ENCODE measurements at regions not wholly inside any gene's neighbourhood (a gene's known extent, or its start where the extent isn't known, plus 50 kb on each side); places are given as distances from the start of the nearest gene placed in this dataset.

DNA sequence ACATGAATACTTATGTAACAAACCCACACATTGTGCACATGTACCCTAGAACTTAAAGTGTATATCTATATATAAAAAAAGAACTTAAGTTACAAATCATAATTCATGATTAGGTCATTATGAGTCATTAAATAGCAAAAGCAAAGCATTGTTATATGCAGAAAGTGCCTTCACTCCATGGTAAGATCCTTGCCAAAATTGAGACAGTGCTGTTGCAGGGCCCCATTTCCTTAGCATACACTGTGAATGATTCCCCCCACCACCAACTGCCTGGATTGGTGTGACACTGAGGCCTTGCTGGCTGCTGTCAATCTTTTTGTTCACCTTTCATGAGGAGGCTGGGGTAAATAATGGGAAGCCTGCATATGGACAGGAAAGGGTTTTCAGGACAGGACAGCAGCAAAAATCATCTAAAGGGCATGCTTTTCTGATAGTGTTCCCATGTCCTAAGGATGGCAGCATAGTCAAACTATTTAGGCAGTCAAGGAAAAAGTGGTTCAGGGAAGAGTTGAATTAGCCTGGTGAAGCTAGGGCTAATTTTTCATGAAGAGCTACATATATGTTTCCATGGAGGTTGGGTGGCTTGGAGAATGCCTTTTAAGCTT is 188.2 kb upstream of the ASCC3 start:
- TF ChIP-seq GATA2 (IDR thresholded peaks at IDR 0.05; ENCODE audit: low read depth, low read length), result no peak
- no peak for TF ChIP-seq GATA3 (IDR thresholded peaks at IDR 0.05; ENCODE audit: low read depth, low read length)

All from SH-SY5Y (cell line).